ENCODE measurements at regions not wholly inside any gene's neighbourhood (a gene's known extent, or its start where the extent isn't known, plus 50 kb on each side); places are given as distances from the start of the nearest gene placed in this dataset.

- TF ChIP-seq CHD7 (IDR thresholded peaks at IDR 0.05; ENCODE audit: insufficient replicate concordance, low read length) (no peak), PHF8 (conservative IDR thresholded peaks at IDR 0.05; ENCODE audit: low read depth, low read length) (no peak), HDAC6 (IDR thresholded peaks at IDR 0.05; ENCODE audit: low read depth, low read length) (no peak), SP1 (IDR thresholded peaks at IDR 0.05; ENCODE audit: low read depth, low read length) (no peak), NRF1 (IDR thresholded peaks at IDR 0.05; ENCODE audit: low read depth, low read length) (no peak), BRCA1 (IDR thresholded peaks at IDR 0.05; ENCODE audit: low read depth, low read length) (no peak), ZNF274 (IDR thresholded peaks at IDR 0.05; ENCODE audit: borderline replicate concordance, extremely low read depth, low read length) (no peak), SP2 (IDR thresholded peaks at IDR 0.05; ENCODE audit: low read length) (no peak), MAFK (IDR thresholded peaks at IDR 0.05; ENCODE audit: low read depth, low read length) (no peak), HDAC2 (IDR thresholded peaks at IDR 0.05; ENCODE audit: borderline replicate concordance in 1 of 2, low read depth in 2 of 2, low read length in 2 of 2) (no peak), SIN3A (conservative IDR thresholded peaks at IDR 0.05 in 1 of 2, IDR thresholded peaks at IDR 0.05 in 1 of 2; ENCODE audit: low read depth in 1 of 2, low read length in 2 of 2) (no peak), SP4 (IDR thresholded peaks at IDR 0.05; ENCODE audit: low read length) (no peak), SRF (IDR thresholded peaks at IDR 0.05; ENCODE audit: low read depth, low read length) (no peak)
Observed at GRCh38 chr4:34615315-34615714, 1629.0 kb downstream of the ARAP2 start (continued).
